ENCODE measurements at regions not wholly inside any gene's neighbourhood (a gene's known extent, or its start where the extent isn't known, plus 50 kb on each side); places are given as distances from the start of the nearest gene placed in this dataset.

DNA sequence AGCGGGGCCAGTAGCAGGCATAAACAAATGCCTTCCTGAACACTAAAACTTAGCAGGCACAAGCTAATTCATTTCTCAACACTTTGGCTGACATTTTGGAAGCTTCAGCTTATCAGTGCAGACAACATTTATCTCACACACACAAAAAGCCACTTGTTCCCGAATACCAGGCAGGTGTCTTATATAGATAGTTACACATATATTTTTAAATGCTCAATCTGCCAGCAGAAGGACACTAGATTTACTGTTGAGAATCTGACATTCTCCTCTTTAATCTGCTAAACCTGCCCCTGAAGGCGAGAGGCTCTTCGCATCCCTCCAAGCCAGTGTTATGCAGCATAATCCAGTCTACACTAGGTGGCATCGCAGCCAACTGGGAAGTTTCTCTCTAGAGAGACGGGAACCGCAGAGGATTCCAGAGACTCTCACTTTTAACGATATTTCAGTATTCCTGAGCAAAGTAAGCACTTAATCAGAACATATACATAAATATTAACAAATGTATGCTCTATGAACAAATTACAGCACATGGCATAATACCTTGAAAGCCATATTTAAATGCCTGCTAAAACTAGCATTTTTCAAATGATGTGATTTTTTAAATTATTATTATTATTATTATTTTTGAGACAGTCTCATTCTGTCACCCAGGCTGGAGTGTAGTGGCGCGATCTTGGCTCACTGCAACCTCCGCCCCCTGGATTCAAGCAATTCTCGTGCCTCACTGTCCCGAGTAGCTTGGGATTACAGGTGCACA is 90.2 kb upstream of the SCG2 start:
- no peaks in the 10 kb centered on the region for H3K27me3 ChIP-seq (ENCODE audit: insufficient read depth)
- H3K4me2 ChIP-seq: no peak overlapping the region
- H3F3A ChIP-seq (replicated peaks; ENCODE audit: low read depth): no peaks in the 10 kb centered on the region
- no peak overlapping the region for H3K27ac ChIP-seq (ENCODE audit: low read depth)
- no peaks in the 10 kb centered on the region for H3K36me3 ChIP-seq (ENCODE audit: insufficient read depth)
- H3K9me3 Mint-ChIP-seq: no peaks in the 10 kb centered on the region
- H2AFZ ChIP-seq: no peak overlapping the region
- no peaks in the 10 kb centered on the region for H4K20me1 ChIP-seq (replicated peaks; ENCODE audit: insufficient read depth)
- TF ChIP-seq, protein P1, sequence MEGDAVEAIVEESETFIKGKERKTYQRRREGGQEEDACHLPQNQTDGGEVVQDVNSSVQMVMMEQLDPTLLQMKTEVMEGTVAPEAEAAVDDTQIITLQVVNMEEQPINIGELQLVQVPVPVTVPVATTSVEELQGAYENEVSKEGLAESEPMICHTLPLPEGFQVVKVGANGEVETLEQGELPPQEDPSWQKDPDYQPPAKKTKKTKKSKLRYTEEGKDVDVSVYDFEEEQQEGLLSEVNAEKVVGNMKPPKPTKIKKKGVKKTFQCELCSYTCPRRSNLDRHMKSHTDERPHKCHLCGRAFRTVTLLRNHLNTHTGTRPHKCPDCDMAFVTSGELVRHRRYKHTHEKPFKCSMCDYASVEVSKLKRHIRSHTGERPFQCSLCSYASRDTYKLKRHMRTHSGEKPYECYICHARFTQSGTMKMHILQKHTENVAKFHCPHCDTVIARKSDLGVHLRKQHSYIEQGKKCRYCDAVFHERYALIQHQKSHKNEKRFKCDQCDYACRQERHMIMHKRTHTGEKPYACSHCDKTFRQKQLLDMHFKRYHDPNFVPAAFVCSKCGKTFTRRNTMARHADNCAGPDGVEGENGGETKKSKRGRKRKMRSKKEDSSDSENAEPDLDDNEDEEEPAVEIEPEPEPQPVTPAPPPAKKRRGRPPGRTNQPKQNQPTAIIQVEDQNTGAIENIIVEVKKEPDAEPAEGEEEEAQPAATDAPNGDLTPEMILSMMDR (conservative IDR thresholded peaks at IDR 0.05; ENCODE audit: low read depth in 2 of 2): peak; percentile 72 to 84
- no peak for TF ChIP-seq STAT1 (IDR thresholded peaks at IDR 0.05; ENCODE audit: unreplicated experiment)
- H3K27me3 Mint-ChIP-seq (ENCODE audit: insufficient read depth, low read depth, poor library complexity): peaks cover 5% of the 10 kb centered on the region
- DNase-seq (ENCODE audit: low spot score) (peak; percentile 83), ATAC-seq (peak; percentile 96)
- no peaks in the 10 kb centered on the region for H3K4me1 ChIP-seq (ENCODE audit: insufficient read depth)
- no peak overlapping the region for H3K27ac Mint-ChIP-seq
- no peak overlapping the region for H3K4me3 Mint-ChIP-seq
- no peak overlapping the region for H3K4me3 ChIP-seq
- no peaks in the 10 kb centered on the region for H3K9me2 ChIP-seq (ENCODE audit: insufficient read depth)
- H3K4me1 Mint-ChIP-seq: peaks cover 12% of the 10 kb centered on the region; the same call in 2 of the 3 replicates
- H3K79me2 ChIP-seq (replicated peaks; ENCODE audit: insufficient read depth): no peaks in the 10 kb centered on the region
- H3K36me3 Mint-ChIP-seq (ENCODE audit: low read depth): no peaks in the 10 kb centered on the region

DNA sequence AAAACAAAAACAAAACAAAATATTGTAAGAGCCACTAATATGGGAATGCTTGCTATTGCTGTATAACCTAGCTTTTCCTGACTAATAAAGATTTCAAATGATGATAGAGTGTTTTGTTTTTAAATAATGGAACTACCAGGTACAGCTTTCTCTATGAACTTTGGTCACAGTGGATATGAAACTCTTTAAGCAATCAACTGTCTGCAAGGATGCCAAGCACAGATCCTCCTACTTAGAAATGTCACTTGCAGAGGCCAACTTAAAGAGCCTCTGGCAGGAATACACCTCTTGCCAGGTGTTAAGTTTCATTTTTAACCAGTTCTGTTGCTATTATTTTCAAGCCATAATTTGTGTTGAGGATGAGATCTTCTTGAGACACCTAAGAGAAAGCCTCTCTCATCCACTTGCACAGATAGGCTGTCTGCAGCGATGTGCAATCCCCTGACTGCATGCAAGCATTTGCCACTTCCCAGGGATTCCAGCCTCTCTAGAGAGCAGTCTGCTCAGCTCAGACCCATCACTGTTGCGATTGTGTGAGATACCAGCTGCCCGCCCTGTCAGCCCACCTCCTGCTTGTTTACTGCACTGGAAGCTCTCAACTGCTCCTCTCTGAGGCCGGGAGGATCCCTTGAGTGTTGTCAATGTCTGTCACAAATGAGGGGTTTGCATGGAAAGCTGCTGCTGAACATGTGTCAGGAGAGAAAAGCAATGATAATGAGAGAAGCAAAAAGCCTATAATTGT is 86.1 kb upstream of the SCG2 start:
- Histone ChIP-seq H3F3A (replicated peaks; ENCODE audit: low read depth) (no peaks in the 10 kb centered on the region), H3K4me3 (no peak overlapping the region), H3K4me2 (no peak overlapping the region), H3K36me3 (ENCODE audit: insufficient read depth) (no peaks in the 10 kb centered on the region), H3K27ac (ENCODE audit: low read depth) (no peak overlapping the region), H3K27me3 (ENCODE audit: insufficient read depth) (no peaks in the 10 kb centered on the region), H3K9me2 (ENCODE audit: insufficient read depth) (no peaks in the 10 kb centered on the region), H3K79me2 (replicated peaks; ENCODE audit: insufficient read depth) (no peaks in the 10 kb centered on the region), H4K20me1 (replicated peaks; ENCODE audit: insufficient read depth) (no peaks in the 10 kb centered on the region), H3K4me1 (ENCODE audit: insufficient read depth) (peaks cover 6% of the 10 kb centered on the region), H2AFZ (peak overlapping the region; percentile 63; the same call in 1 of the 2 replicates)
- peak; percentile 76 for ATAC-seq
- H3K4me3 Mint-ChIP-seq: no peak overlapping the region
- no peak overlapping the region for H3K27ac Mint-ChIP-seq
- no peaks in the 10 kb centered on the region for H3K9me3 Mint-ChIP-seq
- peaks cover 5% of the 10 kb centered on the region for H3K27me3 Mint-ChIP-seq (ENCODE audit: insufficient read depth, low read depth, poor library complexity)
- H3K36me3 Mint-ChIP-seq (ENCODE audit: low read depth): no peaks in the 10 kb centered on the region
- peak; percentile 20 for DNase-seq (ENCODE audit: low spot score)
- peaks cover 10% of the 10 kb centered on the region; the same call in 2 of the 3 replicates for H3K4me1 Mint-ChIP-seq
- TF ChIP-seq NANOG (IDR thresholded peaks at IDR 0.05; ENCODE audit: borderline replicate concordance): no peak
- no peak for TF ChIP-seq STAT1 (IDR thresholded peaks at IDR 0.05; ENCODE audit: unreplicated experiment)
- no peak for TF ChIP-seq POLR2AphosphoS5 (IDR thresholded peaks at IDR 0.05; ENCODE audit: low read depth)
- TF ChIP-seq CREB1 (CRISPR knock-in tag; IDR thresholded peaks at IDR 0.05; ENCODE audit: low read depth): no peak
- TF ChIP-seq, protein P2, sequence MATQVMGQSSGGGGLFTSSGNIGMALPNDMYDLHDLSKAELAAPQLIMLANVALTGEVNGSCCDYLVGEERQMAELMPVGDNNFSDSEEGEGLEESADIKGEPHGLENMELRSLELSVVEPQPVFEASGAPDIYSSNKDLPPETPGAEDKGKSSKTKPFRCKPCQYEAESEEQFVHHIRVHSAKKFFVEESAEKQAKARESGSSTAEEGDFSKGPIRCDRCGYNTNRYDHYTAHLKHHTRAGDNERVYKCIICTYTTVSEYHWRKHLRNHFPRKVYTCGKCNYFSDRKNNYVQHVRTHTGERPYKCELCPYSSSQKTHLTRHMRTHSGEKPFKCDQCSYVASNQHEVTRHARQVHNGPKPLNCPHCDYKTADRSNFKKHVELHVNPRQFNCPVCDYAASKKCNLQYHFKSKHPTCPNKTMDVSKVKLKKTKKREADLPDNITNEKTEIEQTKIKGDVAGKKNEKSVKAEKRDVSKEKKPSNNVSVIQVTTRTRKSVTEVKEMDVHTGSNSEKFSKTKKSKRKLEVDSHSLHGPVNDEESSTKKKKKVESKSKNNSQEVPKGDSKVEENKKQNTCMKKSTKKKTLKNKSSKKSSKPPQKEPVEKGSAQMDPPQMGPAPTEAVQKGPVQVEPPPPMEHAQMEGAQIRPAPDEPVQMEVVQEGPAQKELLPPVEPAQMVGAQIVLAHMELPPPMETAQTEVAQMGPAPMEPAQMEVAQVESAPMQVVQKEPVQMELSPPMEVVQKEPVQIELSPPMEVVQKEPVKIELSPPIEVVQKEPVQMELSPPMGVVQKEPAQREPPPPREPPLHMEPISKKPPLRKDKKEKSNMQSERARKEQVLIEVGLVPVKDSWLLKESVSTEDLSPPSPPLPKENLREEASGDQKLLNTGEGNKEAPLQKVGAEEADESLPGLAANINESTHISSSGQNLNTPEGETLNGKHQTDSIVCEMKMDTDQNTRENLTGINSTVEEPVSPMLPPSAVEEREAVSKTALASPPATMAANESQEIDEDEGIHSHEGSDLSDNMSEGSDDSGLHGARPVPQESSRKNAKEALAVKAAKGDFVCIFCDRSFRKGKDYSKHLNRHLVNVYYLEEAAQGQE (IDR thresholded peaks at IDR 0.05; ENCODE audit: unreplicated experiment): no peak
- TF ChIP-seq ZNF331 (CRISPR knock-in tag; IDR thresholded peaks at IDR 0.05; ENCODE audit: low read depth): no peak
- no peak for TF ChIP-seq EZH2phosphoT487 (IDR thresholded peaks at IDR 0.05; ENCODE audit: unreplicated experiment)
- TF ChIP-seq, protein P3, sequence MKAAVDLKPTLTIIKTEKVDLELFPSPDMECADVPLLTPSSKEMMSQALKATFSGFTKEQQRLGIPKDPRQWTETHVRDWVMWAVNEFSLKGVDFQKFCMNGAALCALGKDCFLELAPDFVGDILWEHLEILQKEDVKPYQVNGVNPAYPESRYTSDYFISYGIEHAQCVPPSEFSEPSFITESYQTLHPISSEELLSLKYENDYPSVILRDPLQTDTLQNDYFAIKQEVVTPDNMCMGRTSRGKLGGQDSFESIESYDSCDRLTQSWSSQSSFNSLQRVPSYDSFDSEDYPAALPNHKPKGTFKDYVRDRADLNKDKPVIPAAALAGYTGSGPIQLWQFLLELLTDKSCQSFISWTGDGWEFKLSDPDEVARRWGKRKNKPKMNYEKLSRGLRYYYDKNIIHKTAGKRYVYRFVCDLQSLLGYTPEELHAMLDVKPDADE (IDR thresholded peaks at IDR 0.05): no peak

Measured in GM23338 (cell line).